Inferior parietal cortex (tissue), 1 donor: ENCODE measurements at regions not wholly inside any gene's neighbourhood (a gene's known extent, or its start where the extent isn't known, plus 50 kb on each side); places are given as distances from the start of the nearest gene placed in this dataset.

Experiments
- DNase-seq: peaks from one replicate; pipeline ENCODE4 v3.0.0-alpha.2; 2016; ENCODE audit errors: extremely low spot score

GRCh38 chr17:62882284-62882683 is 74.2 kb upstream of the MARCHF10 start:
- no peak for DNase-seq

- DNase-seq: no peak
Measured at GRCh38 chr17:62880120-62880519, 72.0 kb upstream of the MARCHF10 start.

GRCh38 chr17:62876673-62877405 is 68.7 kb upstream of the MARCHF10 start:
- DNase-seq: no peak

DNA sequence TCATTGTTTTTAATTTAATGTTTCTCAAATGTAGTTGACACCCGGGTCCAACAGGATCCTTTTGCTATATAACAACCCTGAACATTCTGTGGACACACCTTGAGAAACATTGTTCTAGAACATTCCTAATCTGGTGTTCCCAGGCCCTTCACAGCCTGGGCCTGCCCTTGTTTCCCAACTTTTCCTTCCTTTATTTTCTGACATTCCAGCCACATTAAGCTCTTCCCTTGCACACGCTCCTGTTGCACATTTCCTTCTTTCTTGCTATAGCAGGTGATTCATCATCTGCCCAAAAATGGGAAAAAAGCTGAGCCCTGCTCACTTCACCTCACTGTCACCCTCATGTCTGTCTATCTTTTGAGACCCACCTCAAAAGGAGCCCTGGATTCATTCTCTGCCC is 67.9 kb upstream of the MARCHF10 start:
- DNase-seq: no peak

DNA sequence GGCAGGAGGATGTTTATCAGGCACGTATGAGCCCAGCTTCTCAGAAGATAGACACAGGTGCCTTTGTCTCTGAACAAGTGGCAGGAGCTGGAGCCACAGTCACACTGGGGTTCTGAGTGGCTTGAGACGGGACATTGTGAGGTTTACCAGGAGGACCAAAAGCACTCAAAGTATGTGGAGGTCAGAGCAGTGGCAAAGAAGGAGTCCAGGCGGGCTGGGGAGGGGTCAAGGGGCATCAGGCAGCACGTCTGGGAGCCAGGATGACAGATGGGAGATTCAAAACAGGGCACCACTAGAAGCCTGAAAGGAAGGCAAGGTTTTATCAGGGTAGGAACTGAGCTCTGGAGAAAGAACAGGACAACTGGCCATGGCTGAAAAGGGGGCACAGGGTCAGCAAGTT is 67.2 kb upstream of the MARCHF10 start:
- DNase-seq: no peak

GRCh38 chr17:62871291-62871690 is 63.2 kb upstream of the MARCHF10 start:
- no peak for DNase-seq

- DNase-seq: no peak
Measured at GRCh38 chr17:62870552-62870971, 62.4 kb upstream of the MARCHF10 start.

- DNase-seq: peak; percentile 52
Measured at GRCh38 chr17:62870030-62870541, 62.0 kb upstream of the MARCHF10 start.

DNA sequence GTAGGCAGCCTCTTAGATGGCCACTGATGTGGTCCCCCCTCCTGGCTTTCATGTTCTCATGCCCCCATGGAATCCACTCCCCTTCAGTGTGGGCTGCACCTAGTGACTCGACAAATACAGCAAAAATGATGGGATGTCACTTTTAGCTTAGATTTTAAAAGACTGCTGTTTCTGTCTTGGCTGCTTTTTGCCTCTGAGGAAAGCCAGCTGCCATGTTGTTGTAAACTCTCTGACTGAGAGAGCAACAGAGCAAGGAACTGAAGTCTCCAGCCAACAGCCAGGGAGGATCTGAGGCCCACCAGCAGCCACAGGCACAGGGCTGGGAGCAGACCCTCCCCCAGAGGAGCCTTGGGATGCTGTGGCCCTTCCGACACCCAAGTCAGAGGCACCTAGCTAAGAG is 60.6 kb upstream of the MARCHF10 start:
- no peak for DNase-seq

DNA sequence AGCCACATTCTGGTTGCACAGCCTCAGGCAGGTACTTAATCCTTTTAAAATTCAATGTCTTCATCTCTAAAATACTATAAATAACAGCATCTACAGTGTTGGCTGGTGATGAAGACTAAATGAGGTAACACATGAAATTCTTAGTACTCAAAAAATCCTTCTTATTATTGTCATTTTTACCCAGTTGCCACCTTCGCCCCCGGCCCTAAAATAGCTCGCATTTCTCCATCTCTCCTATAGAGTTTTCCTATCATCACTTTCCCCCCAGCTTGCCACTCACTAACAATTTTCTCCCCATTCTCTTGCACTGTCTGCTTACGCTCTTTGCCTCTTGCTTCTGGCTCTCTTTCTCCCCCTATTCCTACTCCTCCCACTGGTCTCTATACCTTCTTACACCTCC is 59.9 kb upstream of the MARCHF10 start:
- DNase-seq: no peak

- DNase-seq: no peak
Measured at GRCh38 chr17:62867303-62867702, 59.2 kb upstream of the MARCHF10 start.

- no peak for DNase-seq
Measured at GRCh38 chr17:62866471-62866870, 58.4 kb upstream of the MARCHF10 start.

- DNase-seq: no peak
Measured at GRCh38 chr17:62865586-62865985, 57.5 kb upstream of the MARCHF10 start.

- DNase-seq: no peak
Measured at GRCh38 chr17:62862251-62862650, 54.1 kb upstream of the MARCHF10 start.

GRCh38 chr17:62860962-62861873 is 53.1 kb upstream of the MARCHF10 start:
- DNase-seq: no peak

DNA sequence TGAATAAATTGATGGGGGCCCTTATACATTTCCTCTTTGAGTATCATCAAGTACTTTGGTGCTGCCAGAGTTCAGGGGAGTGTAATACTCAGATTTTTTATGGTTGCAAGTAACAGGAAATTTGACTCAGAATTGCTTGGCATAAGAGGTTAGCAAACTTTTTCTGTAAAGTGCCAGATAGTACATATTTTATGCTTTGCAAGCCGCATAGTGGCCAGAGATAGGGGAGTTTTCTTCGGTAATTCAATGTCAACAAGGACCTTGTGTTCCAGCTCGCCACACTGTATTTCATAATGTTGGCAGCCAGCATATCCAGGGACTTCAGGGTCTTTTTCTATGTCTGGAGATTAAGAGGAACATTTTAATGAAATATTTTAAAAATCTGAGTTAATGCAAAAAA is 51.0 kb upstream of the MARCHF10 start:
- no peak for DNase-seq
